Liver (tissue), 8 donors: ENCODE measurements at regions not wholly inside any gene's neighbourhood (a gene's known extent, or its start where the extent isn't known, plus 50 kb on each side); places are given as distances from the start of the nearest gene placed in this dataset.

Experiments
- DNase-seq: peaks from one replicate; pipeline ENCODE4 v3.0.0-alpha.2; 2017; ENCODE audit warnings: low spot score
- H3K27ac ChIP-seq, 2 donors: one replicate each; pipeline ENCODE4 v1.7.0; 2013; ENCODE audit warnings: inconsistent platforms in 2 of 2, low read length in 2 of 2, control low read depth in 1 of 2, low read depth in 1 of 2, mild to moderate bottlenecking in 1 of 2
- H3K27me3 ChIP-seq, 4 donors: one replicate each; pipeline versions ENCODE4 v1.6.1 to v1.7.0; 2013; ENCODE audit warnings: low read length in 3 of 4, inconsistent platforms in 1 of 4, mild to moderate bottlenecking in 1 of 4, moderate library complexity in 1 of 4; ENCODE audit not compliant: control insufficient read depth in 4 of 4, insufficient read depth in 4 of 4
- H3K36me3 ChIP-seq, 4 donors: one replicate each; pipeline versions ENCODE4 v1.6.1 to v1.7.0; 2013; ENCODE audit warnings: low read length in 3 of 4, mild to moderate bottlenecking in 3 of 4, low read depth in 1 of 4, moderate library complexity in 1 of 4; ENCODE audit not compliant: control insufficient read depth in 4 of 4, insufficient read depth in 3 of 4
- H3K4me1 ChIP-seq, 4 donors: one replicate each; pipeline versions ENCODE4 v1.6.1 to v1.7.0; 2013; ENCODE audit warnings: low read length in 3 of 4, mild to moderate bottlenecking in 3 of 4, moderate library complexity in 1 of 4; ENCODE audit not compliant: control insufficient read depth in 4 of 4, insufficient read depth in 4 of 4
- H3K4me3 ChIP-seq, 3 donors: one replicate each; pipeline versions ENCODE4 v1.6.1 to v1.7.0; 2013; ENCODE audit warnings: low read length in 3 of 3, control low read depth in 1 of 3, low read depth in 1 of 3, mild to moderate bottlenecking in 1 of 3
- H3K9ac ChIP-seq, 2 donors: one replicate each; pipeline ENCODE4 v1.7.0; 2013; ENCODE audit warnings: low read length in 2 of 2, mild to moderate bottlenecking in 2 of 2, moderate library complexity in 2 of 2, control low read depth in 1 of 2, low read depth in 1 of 2
- H3K9me3 ChIP-seq, 4 donors: one replicate each; pipeline versions ENCODE4 v1.6.1 to v1.7.0; 2013; ENCODE audit warnings: low read length in 3 of 4; ENCODE audit not compliant: control insufficient read depth in 4 of 4
- EGR1 ChIP-seq, 2 donors: IDR thresholded peaks; 2 replicates each; pipeline ENCODE4 v1.6.1; 2016 to 2018; ENCODE audit warnings: antibody characterized with exemption in 2 of 2, low read depth in 2 of 2
- FOXA1 ChIP-seq: IDR thresholded peaks from 2 replicates; pipeline ENCODE4 v1.6.1; 2016; ENCODE audit warnings: antibody characterized with exemption
- FOXA2 ChIP-seq: IDR thresholded peaks from 2 replicates; pipeline ENCODE4 v1.6.1; 2016; ENCODE audit warnings: antibody characterized with exemption
- GABPA ChIP-seq, 2 donors: IDR thresholded peaks in 1 of 2; conservative IDR thresholded peaks in 1 of 2; 2 replicates each; pipeline ENCODE4 v1.6.1; 2016; ENCODE audit warnings: antibody characterized with exemption in 2 of 2, mild to moderate bottlenecking in 1 of 2, moderate library complexity in 1 of 2
- HNF4A ChIP-seq, 2 donors: conservative IDR thresholded peaks; 2 replicates each; pipeline ENCODE4 v1.6.1; 2016; ENCODE audit warnings: antibody characterized with exemption in 2 of 2, mild to moderate bottlenecking in 2 of 2
- HNF4G ChIP-seq: IDR thresholded peaks from 2 replicates; pipeline ENCODE4 v1.6.1; 2016; ENCODE audit warnings: antibody characterized with exemption
- JUND ChIP-seq, 2 donors: IDR thresholded peaks; 2 replicates each; pipeline ENCODE4 v1.6.1; 2016; ENCODE audit warnings: antibody characterized with exemption in 2 of 2
- NR2F2 ChIP-seq: IDR thresholded peaks from 2 replicates; pipeline ENCODE4 v1.6.1; 2016; ENCODE audit warnings: antibody characterized with exemption
- RAD21 ChIP-seq, 2 donors: IDR thresholded peaks; 2 replicates each; pipeline ENCODE4 v1.6.1; 2016; ENCODE audit warnings: antibody characterized with exemption in 2 of 2, mild to moderate bottlenecking in 2 of 2
- RXRA ChIP-seq, 2 donors: IDR thresholded peaks; 2 replicates each; pipeline ENCODE4 v1.6.1; 2017 to 2018; ENCODE audit warnings: antibody characterized with exemption in 2 of 2, mild to moderate bottlenecking in 1 of 2
- SP1 ChIP-seq: IDR thresholded peaks from 2 replicates; pipeline ENCODE4 v1.6.1; 2018; ENCODE audit warnings: antibody characterized with exemption, mild to moderate bottlenecking
- TAF1 ChIP-seq: conservative IDR thresholded peaks from 2 replicates; pipeline ENCODE4 v1.6.1; 2016; ENCODE audit warnings: antibody characterized with exemption, mild to moderate bottlenecking
- YY1 ChIP-seq: IDR thresholded peaks from 2 replicates; pipeline ENCODE4 v1.6.1; 2016; ENCODE audit warnings: antibody characterized with exemption, mild to moderate bottlenecking
- WGBS: extraction: QIAGEN DNeasy Blood & Tissue Kit; methylation state at CpG from one replicate; pipeline ENCODE4 v1.1.7; 2013; 5-methylcytosine and 5-hydroxymethylcytosine counted together
- TF ChIP-seq, protein P1 (sequence below): IDR thresholded peaks from 2 replicates; pipeline ENCODE4 v1.6.1; 2016; ENCODE audit warnings: antibody characterized with exemption
- TF ChIP-seq, protein P2 (sequence below): fragments of 150-350 bp; IDR thresholded peaks from 2 replicates; pipeline ENCODE4 v1.5.1; 2017; ENCODE audit warnings: improper control_type of control experiment, low read depth, low read length; ENCODE audit not compliant: missing input control
- TF ChIP-seq, protein P3 (sequence below): IDR thresholded peaks from 2 replicates; pipeline ENCODE4 v1.6.1; 2016; ENCODE audit warnings: antibody characterized with exemption
- TF ChIP-seq, protein P4 (sequence below): IDR thresholded peaks from 2 replicates; pipeline ENCODE4 v1.6.1; 2016; ENCODE audit warnings: antibody characterized with exemption, mild to moderate bottlenecking
- TF ChIP-seq, protein P5 (sequence below): IDR thresholded peaks from 2 replicates; pipeline ENCODE4 v1.6.1; 2016; ENCODE audit warnings: antibody characterized with exemption
- donor health status: healthy.
- donor health status: healthy.
- donor health status: healthy.
- donor health status: healthy.
- donor health status: healthy.

DNA sequence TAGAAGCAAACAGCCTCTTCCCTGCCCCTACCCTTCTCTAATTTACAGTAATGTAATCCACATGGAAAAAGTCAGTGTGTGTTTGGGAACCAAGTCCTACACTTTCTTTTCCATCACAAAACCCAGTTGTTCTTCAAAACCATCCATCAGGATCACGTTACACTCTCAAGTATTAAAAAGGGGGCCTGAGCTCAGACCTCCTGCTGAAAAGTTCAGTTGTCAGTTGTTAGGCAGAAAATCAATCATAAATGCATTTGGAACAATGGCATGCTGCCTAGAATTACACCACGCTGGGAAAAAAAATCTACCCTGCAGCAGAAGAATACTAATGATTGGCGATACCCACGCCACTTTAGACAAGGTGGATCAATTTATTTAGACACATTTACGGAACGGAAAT is 236.5 kb downstream of the PARM1 start:
- H3K27me3 ChIP-seq: no peaks in the 10 kb centered on the region
- H3K4me3 ChIP-seq: no peak overlapping the region
- H3K27ac ChIP-seq: no peak overlapping the region
- TF ChIP-seq, protein P1, sequence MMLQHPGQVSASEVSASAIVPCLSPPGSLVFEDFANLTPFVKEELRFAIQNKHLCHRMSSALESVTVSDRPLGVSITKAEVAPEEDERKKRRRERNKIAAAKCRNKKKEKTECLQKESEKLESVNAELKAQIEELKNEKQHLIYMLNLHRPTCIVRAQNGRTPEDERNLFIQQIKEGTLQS: no peak
- TF ChIP-seq RAD21 (IDR thresholded peaks at IDR 0.05) (no peak), RXRA (IDR thresholded peaks at IDR 0.05) (no peak), GABPA (IDR thresholded peaks at IDR 0.05 in 1 of 2, conservative IDR thresholded peaks at IDR 0.05 in 1 of 2) (no peak), HNF4A (conservative IDR thresholded peaks at IDR 0.05) (no peak), EGR1 (IDR thresholded peaks at IDR 0.05; ENCODE audit: low read depth in 2 of 2) (no peak), HNF4G (no peak), JUND (IDR thresholded peaks at IDR 0.05) (no peak), SP1 (no peak), TAF1 (no peak), NR2F2 (no peak), YY1 (no peak), FOXA1 (no peak), FOXA2 (no peak)
- TF ChIP-seq, protein P2, sequence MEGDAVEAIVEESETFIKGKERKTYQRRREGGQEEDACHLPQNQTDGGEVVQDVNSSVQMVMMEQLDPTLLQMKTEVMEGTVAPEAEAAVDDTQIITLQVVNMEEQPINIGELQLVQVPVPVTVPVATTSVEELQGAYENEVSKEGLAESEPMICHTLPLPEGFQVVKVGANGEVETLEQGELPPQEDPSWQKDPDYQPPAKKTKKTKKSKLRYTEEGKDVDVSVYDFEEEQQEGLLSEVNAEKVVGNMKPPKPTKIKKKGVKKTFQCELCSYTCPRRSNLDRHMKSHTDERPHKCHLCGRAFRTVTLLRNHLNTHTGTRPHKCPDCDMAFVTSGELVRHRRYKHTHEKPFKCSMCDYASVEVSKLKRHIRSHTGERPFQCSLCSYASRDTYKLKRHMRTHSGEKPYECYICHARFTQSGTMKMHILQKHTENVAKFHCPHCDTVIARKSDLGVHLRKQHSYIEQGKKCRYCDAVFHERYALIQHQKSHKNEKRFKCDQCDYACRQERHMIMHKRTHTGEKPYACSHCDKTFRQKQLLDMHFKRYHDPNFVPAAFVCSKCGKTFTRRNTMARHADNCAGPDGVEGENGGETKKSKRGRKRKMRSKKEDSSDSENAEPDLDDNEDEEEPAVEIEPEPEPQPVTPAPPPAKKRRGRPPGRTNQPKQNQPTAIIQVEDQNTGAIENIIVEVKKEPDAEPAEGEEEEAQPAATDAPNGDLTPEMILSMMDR: no peak
- TF ChIP-seq, protein P3, sequence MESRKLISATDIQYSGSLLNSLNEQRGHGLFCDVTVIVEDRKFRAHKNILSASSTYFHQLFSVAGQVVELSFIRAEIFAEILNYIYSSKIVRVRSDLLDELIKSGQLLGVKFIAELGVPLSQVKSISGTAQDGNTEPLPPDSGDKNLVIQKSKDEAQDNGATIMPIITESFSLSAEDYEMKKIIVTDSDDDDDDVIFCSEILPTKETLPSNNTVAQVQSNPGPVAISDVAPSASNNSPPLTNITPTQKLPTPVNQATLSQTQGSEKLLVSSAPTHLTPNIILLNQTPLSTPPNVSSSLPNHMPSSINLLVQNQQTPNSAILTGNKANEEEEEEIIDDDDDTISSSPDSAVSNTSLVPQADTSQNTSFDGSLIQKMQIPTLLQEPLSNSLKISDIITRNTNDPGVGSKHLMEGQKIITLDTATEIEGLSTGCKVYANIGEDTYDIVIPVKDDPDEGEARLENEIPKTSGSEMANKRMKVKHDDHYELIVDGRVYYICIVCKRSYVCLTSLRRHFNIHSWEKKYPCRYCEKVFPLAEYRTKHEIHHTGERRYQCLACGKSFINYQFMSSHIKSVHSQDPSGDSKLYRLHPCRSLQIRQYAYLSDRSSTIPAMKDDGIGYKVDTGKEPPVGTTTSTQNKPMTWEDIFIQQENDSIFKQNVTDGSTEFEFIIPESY: no peak
- TF ChIP-seq, protein P4, sequence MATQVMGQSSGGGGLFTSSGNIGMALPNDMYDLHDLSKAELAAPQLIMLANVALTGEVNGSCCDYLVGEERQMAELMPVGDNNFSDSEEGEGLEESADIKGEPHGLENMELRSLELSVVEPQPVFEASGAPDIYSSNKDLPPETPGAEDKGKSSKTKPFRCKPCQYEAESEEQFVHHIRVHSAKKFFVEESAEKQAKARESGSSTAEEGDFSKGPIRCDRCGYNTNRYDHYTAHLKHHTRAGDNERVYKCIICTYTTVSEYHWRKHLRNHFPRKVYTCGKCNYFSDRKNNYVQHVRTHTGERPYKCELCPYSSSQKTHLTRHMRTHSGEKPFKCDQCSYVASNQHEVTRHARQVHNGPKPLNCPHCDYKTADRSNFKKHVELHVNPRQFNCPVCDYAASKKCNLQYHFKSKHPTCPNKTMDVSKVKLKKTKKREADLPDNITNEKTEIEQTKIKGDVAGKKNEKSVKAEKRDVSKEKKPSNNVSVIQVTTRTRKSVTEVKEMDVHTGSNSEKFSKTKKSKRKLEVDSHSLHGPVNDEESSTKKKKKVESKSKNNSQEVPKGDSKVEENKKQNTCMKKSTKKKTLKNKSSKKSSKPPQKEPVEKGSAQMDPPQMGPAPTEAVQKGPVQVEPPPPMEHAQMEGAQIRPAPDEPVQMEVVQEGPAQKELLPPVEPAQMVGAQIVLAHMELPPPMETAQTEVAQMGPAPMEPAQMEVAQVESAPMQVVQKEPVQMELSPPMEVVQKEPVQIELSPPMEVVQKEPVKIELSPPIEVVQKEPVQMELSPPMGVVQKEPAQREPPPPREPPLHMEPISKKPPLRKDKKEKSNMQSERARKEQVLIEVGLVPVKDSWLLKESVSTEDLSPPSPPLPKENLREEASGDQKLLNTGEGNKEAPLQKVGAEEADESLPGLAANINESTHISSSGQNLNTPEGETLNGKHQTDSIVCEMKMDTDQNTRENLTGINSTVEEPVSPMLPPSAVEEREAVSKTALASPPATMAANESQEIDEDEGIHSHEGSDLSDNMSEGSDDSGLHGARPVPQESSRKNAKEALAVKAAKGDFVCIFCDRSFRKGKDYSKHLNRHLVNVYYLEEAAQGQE: no peak
- TF ChIP-seq, protein P5, sequence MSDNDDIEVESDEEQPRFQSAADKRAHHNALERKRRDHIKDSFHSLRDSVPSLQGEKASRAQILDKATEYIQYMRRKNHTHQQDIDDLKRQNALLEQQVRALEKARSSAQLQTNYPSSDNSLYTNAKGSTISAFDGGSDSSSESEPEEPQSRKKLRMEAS: no peak
- whole genome bisulfite sequencing: 68% methylated on average over 6 of the region's 6 CpGs
- no peaks in the 10 kb centered on the region for H3K4me1 ChIP-seq
- no peak overlapping the region for H3K9ac ChIP-seq
- H3K9me3 ChIP-seq: peaks cover 0 to 3% (median 0%) of the 10 kb centered on the region in 4 donors
- H3K36me3 ChIP-seq: no peaks in the 10 kb centered on the region
- DNase-seq: no peak
